HEK293 (cell line): ENCODE measurements at regions not wholly inside any gene's neighbourhood (a gene's known extent, or its start where the extent isn't known, plus 50 kb on each side); places are given as distances from the start of the nearest gene placed in this dataset.

Experiments
- CTCF ChIA-PET: fragments of 350-600 bp; formaldehyde crosslinking; extraction: SDS; loops from one replicate; lab custom pipeline; 2021; ENCODE audit warnings: antibody characterized with exemption; lab: Yijun Ruan, JAX
- POLR2A ChIA-PET: fragments of 300-600 bp; formaldehyde crosslinking; extraction: SDS; loops from one replicate; lab custom pipeline; 2020; ENCODE audit warnings: antibody characterized with exemption, inconsistent platforms; lab: Yijun Ruan, JAX
- H3K27ac ChIP-seq: fragments of 200-500 bp; sonication (Bioruptor generic); 2 replicates; pipeline ENCODE4 v1.5.1; 2014; ENCODE audit warnings: low read depth, low read length, control low read depth, inconsistent platforms; ENCODE audit errors: extremely low read depth
- H3K36me3 ChIP-seq, 2 experiments: fragments of 200-500 bp in 1 of 2; sonication (Bioruptor generic) in 1 of 2; 1 replicate in 1 of 2; 2 replicates in 1 of 2; pipeline ENCODE4 v1.5.1; 2014 to 2017; ENCODE audit warnings: inconsistent platforms in 2 of 2, low read length in 2 of 2; ENCODE audit not compliant: control insufficient read depth in 2 of 2, insufficient read depth in 1 of 2
- H3K4me1 ChIP-seq: fragments of 200-500 bp; sonication (Bioruptor generic); 2 replicates; pipeline ENCODE4 v1.5.1; 2014; ENCODE audit warnings: mild to moderate bottlenecking, low read length, inconsistent platforms; ENCODE audit not compliant: control insufficient read depth, insufficient read depth
- H3K4me3 ChIP-seq: 2 replicates; pipeline ENCODE4 v1.5.1; 2011; ENCODE audit warnings: low read depth, mild to moderate bottlenecking, control low read depth, low read length, moderate library complexity
- H3K9me3 ChIP-seq: fragments of 200-500 bp; sonication (Bioruptor generic); 2 replicates; pipeline ENCODE4 v1.5.1; 2014; ENCODE audit warnings: low read depth, low read length, inconsistent platforms; ENCODE audit not compliant: control insufficient read depth, insufficient read depth
- HOXD13 ChIP-seq: sonication (generic); formaldehyde crosslinking; IDR thresholded peaks from 2 replicates; pipeline ENCODE4 v1.8.0; 2022; ENCODE audit warnings: missing genetic modification reagents, borderline replicate concordance
- KLF1 ChIP-seq: fragments of 450-650 bp; formaldehyde crosslinking; IDR thresholded peaks from 2 replicates; pipeline ENCODE4 v1.5.1; 2016; ENCODE audit warnings: missing biosample characterization, missing genetic modification characterization
- SP2 ChIP-seq: fragments of 450-650 bp; formaldehyde crosslinking; IDR thresholded peaks from 2 replicates; pipeline ENCODE4 v1.5.1; 2016; ENCODE audit warnings: missing biosample characterization, missing genetic modification characterization
- ZBTB7A ChIP-seq: fragments of 450-650 bp; formaldehyde crosslinking; IDR thresholded peaks from 2 replicates; pipeline ENCODE4 v1.5.1; 2016; ENCODE audit warnings: low read depth, missing biosample characterization, missing genetic modification characterization
- ZEB2 ChIP-seq: fragments of 450-650 bp; formaldehyde crosslinking; IDR thresholded peaks from 2 replicates; pipeline ENCODE4 v1.5.1; 2016; ENCODE audit warnings: missing biosample characterization, missing genetic modification characterization
- ZNF146 ChIP-seq: fragments of 450-650 bp; formaldehyde crosslinking; IDR thresholded peaks from 2 replicates; pipeline ENCODE4 v1.5.1; 2016; ENCODE audit warnings: missing biosample characterization, missing genetic modification characterization
- ZNF174 ChIP-seq: fragments of 450-650 bp; formaldehyde crosslinking; IDR thresholded peaks from 2 replicates; pipeline ENCODE4 v1.5.0; 2017; ENCODE audit warnings: missing biosample characterization, mild to moderate bottlenecking, missing genetic modification characterization
- ZNF24 ChIP-seq: fragments of 450-650 bp; formaldehyde crosslinking; IDR thresholded peaks from 2 replicates; pipeline ENCODE4 v1.5.1; 2016; ENCODE audit warnings: missing biosample characterization, missing genetic modification characterization
- ZNF335 ChIP-seq: fragments of 450-650 bp; formaldehyde crosslinking; conservative IDR thresholded peaks from 2 replicates; pipeline ENCODE4 v1.5.1; 2016; ENCODE audit warnings: missing biosample characterization, missing genetic modification characterization
- ZNF544 ChIP-seq: fragments of 450-650 bp; formaldehyde crosslinking; IDR thresholded peaks from 2 replicates; pipeline ENCODE4 v1.5.0; 2017; ENCODE audit warnings: missing biosample characterization, missing genetic modification characterization
- ZNF549 ChIP-seq: fragments of 450-650 bp; IDR thresholded peaks from 2 replicates; pipeline ENCODE4 v1.5.1; 2018; ENCODE audit warnings: missing biosample characterization, missing genetic modification characterization, mild to moderate bottlenecking, inconsistent platforms, moderate library complexity
- ZNF610 ChIP-seq: fragments of 450-650 bp; formaldehyde crosslinking; IDR thresholded peaks from 2 replicates; pipeline ENCODE4 v1.5.1; 2016; ENCODE audit warnings: missing biosample characterization, missing genetic modification characterization, borderline replicate concordance
- ZNF623 ChIP-seq: fragments of 450-650 bp; formaldehyde crosslinking; IDR thresholded peaks from 2 replicates; pipeline ENCODE4 v1.5.1; 2016; ENCODE audit warnings: missing biosample characterization, missing genetic modification characterization
- ZNF747 ChIP-seq: fragments of 450-650 bp; formaldehyde crosslinking; IDR thresholded peaks from 2 replicates; pipeline ENCODE4 v1.5.1; 2016; ENCODE audit warnings: missing biosample characterization, missing genetic modification characterization
- ZNF785 ChIP-seq: fragments of 450-650 bp; formaldehyde crosslinking; IDR thresholded peaks from 2 replicates; pipeline ENCODE4 v1.5.1; 2016; ENCODE audit warnings: missing biosample characterization, missing genetic modification characterization
- ZNF830 ChIP-seq: fragments of 450-650 bp; IDR thresholded peaks from 2 replicates; pipeline ENCODE4 v1.5.0; 2018; ENCODE audit warnings: missing biosample characterization, missing genetic modification characterization, low read depth, mild to moderate bottlenecking, moderate library complexity
- TF ChIP-seq, protein P1 (sequence below): fragments of 450-650 bp; formaldehyde crosslinking; IDR thresholded peaks from 2 replicates; pipeline ENCODE4 v1.5.1; 2016; ENCODE audit warnings: missing biosample characterization, missing genetic modification characterization
- TF ChIP-seq, protein P2 (sequence below): fragments of 450-650 bp; formaldehyde crosslinking; IDR thresholded peaks from 2 replicates; pipeline ENCODE4 v1.5.1; 2016; ENCODE audit warnings: missing biosample characterization, missing genetic modification characterization
- TF ChIP-seq, protein P3 (sequence below): fragments of 450-650 bp; formaldehyde crosslinking; IDR thresholded peaks from 2 replicates; pipeline ENCODE4 v1.5.1; 2016; ENCODE audit warnings: missing biosample characterization, missing genetic modification characterization

DNA sequence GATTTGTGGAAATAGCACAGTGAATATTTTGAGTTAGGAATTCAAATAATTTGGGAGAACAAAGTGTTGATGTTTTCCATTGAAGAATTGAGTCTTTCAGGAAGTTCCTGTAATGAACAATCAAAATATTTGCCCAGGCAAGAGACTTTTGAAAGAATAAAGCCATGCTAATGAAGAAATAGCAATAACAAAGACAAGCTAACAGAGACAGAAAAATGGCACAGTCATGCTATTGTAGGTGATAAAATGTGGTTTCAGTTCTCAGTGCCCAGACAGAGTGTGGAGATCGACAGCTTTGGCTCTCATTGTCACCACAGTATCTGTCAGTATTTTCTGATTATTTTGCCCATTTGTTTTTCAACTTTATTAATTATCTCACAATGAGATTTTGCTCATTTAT, 490.8 kb upstream of the PIK3C3 start:
- TF ChIP-seq SP2, result no peak
- no peak for TF ChIP-seq ZNF146 (tag by site-specific recombination)
- TF ChIP-seq ZNF24, result no peak
- no peak for TF ChIP-seq ZBTB7A
- TF ChIP-seq, protein P1, sequence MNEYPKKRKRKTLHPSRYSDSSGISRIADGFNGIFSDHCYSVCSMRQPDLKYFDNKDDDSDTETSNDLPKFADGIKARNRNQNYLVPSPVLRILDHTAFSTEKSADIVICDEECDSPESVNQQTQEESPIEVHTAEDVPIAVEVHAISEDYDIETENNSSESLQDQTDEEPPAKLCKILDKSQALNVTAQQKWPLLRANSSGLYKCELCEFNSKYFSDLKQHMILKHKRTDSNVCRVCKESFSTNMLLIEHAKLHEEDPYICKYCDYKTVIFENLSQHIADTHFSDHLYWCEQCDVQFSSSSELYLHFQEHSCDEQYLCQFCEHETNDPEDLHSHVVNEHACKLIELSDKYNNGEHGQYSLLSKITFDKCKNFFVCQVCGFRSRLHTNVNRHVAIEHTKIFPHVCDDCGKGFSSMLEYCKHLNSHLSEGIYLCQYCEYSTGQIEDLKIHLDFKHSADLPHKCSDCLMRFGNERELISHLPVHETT (tag by site-specific recombination), result no peak
- no peak for TF ChIP-seq ZNF747
- TF ChIP-seq, protein P2, sequence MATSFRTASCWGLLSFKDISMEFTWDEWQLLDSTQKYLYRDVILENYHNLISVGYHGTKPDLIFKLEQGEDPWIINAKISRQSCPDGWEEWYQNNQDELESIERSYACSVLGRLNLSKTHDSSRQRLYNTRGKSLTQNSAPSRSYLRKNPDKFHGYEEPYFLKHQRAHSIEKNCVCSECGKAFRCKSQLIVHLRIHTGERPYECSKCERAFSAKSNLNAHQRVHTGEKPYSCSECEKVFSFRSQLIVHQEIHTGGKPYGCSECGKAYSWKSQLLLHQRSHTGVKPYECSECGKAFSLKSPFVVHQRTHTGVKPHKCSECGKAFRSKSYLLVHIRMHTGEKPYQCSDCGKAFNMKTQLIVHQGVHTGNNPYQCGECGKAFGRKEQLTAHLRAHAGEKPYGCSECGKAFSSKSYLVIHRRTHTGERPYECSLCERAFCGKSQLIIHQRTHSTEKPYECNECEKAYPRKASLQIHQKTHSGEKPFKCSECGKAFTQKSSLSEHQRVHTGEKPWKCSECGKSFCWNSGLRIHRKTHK (tag by site-specific recombination), result no peak
- TF ChIP-seq ZEB2 (tag by site-specific recombination), result no peak
- no peak for TF ChIP-seq ZNF830
- TF ChIP-seq ZNF610, result no peak
- TF ChIP-seq KLF1 (tag by site-specific recombination), result no peak
- Histone ChIP-seq H3K4me1 (no peaks in the 10 kb centered on the region), H3K4me3 (no peak overlapping the region), H3K27ac (no peak overlapping the region), H3K36me3 (no peaks in the 10 kb centered on the region), H3K9me3 (no peaks in the 10 kb centered on the region)
- CTCF ChIA-PET, result no interaction called here
- POLR2A ChIA-PET, result no interaction called here

DNA sequence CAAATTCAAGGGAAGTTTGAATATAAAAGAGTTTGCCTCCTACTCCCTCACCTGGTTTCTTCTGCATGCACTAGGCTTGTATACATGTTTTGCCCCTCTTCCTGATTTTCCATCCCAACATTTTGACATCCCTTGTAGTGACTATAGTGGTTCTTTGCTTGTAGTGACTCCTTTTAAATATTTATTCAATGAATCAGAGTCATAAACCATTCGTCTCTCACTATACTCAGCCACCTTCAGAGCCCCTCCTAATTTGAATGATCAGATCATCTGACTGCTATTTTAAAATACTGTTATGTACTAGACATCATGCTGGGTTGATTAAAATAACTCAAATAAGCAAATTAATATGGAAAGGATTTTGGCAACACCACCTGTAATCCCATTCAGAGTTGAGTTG, 492.1 kb upstream of the PIK3C3 start:
- Histone ChIP-seq H3K36me3 (no peaks in the 10 kb centered on the region), H3K4me1 (no peaks in the 10 kb centered on the region), H3K27ac (no peak overlapping the region), H3K9me3 (no peaks in the 10 kb centered on the region), H3K4me3 (no peak overlapping the region)
- CTCF ChIA-PET, result no interaction called here
- POLR2A ChIA-PET, result no interaction called here
- TF ChIP-seq ZNF623 (tag by site-specific recombination), result no peak
- TF ChIP-seq, protein P3, sequence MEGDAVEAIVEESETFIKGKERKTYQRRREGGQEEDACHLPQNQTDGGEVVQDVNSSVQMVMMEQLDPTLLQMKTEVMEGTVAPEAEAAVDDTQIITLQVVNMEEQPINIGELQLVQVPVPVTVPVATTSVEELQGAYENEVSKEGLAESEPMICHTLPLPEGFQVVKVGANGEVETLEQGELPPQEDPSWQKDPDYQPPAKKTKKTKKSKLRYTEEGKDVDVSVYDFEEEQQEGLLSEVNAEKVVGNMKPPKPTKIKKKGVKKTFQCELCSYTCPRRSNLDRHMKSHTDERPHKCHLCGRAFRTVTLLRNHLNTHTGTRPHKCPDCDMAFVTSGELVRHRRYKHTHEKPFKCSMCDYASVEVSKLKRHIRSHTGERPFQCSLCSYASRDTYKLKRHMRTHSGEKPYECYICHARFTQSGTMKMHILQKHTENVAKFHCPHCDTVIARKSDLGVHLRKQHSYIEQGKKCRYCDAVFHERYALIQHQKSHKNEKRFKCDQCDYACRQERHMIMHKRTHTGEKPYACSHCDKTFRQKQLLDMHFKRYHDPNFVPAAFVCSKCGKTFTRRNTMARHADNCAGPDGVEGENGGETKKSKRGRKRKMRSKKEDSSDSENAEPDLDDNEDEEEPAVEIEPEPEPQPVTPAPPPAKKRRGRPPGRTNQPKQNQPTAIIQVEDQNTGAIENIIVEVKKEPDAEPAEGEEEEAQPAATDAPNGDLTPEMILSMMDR (tag by site-specific recombination), result no peak
- TF ChIP-seq HOXD13 (CRISPR knock-in tag), result no peak
- no peak for TF ChIP-seq ZNF174 (tag by site-specific recombination)
- TF ChIP-seq ZNF785, result no peak
- TF ChIP-seq ZNF335 (tag by site-specific recombination), result no peak

DNA sequence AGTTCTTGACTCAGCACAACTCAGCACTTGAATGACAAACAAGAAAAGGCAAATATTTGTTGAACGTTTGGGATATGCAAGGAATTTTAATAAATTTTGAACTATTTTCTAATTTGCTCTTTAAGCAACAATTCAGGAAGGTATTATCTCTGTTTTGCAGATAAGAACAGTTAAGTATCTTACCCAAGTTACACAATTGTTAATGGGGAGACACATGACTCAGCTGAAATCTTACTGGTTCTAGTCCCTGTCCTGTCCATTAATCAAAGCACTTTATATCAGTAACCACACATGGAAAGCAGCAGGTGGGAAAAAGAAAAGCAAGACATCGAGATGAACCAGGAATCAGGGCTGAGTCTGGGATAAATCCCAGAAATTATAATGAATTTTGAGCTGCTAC, 493.9 kb upstream of the PIK3C3 start:
- ChIA-PET CTCF (no interaction called here), POLR2A (no interaction called here)
- no peak for TF ChIP-seq ZNF549 (tag by site-specific recombination)
- no peak for TF ChIP-seq ZNF544 (tag by site-specific recombination)
- Histone ChIP-seq H3K4me1 (no peaks in the 10 kb centered on the region), H3K27ac (no peak overlapping the region), H3K9me3 (no peaks in the 10 kb centered on the region), H3K36me3 (no peaks in the 10 kb centered on the region), H3K4me3 (no peak overlapping the region)
